Neural cell (in vitro differentiated cells): ENCODE measurements at regions not wholly inside any gene's neighbourhood (a gene's known extent, or its start where the extent isn't known, plus 50 kb on each side); places are given as distances from the start of the nearest gene placed in this dataset.

ENCODE experiments used
- EP300 ChIP-seq: fragments of 450-650 bp; conservative IDR thresholded peaks from 2 replicates; pipeline ENCODE4 v1.6.1; 2014; ENCODE audit warnings: antibody characterized with exemption, mild to moderate bottlenecking, moderate library complexity; ENCODE audit not compliant: poor library complexity, severe bottlenecking
- SMC3 ChIP-seq: fragments of 450-650 bp; conservative IDR thresholded peaks from 2 replicates; pipeline ENCODE4 v1.6.1; 2014; ENCODE audit warnings: antibody characterized with exemption, mild to moderate bottlenecking, moderate library complexity; ENCODE audit not compliant: poor library complexity
- TF ChIP-seq, protein P1 (sequence below): fragments of 450-650 bp; IDR thresholded peaks from 2 replicates; pipeline ENCODE4 v1.5.1; 2014; ENCODE audit warnings: antibody characterized with exemption, mild to moderate bottlenecking, moderate library complexity; ENCODE audit not compliant: poor library complexity, severe bottlenecking

DNA sequence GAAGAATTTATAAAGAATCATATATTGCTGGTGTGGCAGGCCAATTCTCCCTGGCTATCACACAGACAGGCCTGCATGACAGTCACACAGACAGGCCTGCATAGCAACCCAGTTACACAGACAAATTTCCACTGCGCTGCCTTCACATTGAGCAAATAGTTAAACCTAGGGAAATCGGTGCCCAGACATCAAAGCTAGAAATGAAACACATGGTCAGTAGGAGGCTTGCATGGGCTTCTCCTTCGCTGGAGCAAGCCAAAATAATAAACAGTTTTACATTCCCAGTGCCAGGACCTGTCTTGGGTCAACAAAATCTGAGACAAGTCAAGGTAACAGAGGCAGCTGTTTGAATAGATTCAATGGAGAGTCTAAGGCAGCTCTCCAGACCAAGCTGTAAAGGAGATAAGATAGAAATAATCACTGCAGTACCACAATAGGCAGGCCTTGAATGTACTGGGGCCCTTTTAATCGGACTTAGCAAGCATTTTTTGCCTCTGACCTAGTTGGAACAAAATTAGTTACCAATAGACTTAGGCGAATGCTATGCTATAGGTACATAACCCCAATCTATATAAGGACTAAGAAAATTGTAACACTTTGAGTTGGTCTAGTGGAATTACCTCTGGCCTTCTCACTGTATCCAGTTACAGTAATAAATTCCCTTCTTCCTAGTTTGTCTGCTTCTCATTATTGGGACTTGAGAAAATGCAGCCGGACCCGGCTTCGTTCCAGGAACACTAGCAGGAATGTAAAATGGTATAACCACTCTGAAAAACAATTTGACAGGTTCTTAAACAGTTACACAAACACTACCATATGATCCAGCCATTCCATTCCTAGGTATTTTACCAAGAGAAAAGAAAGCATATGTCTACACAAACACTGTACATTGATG is 274.7 kb upstream of the UBE2E2 start:
- TF ChIP-seq EP300 (no peak), SMC3 (no peak)
- TF ChIP-seq, protein P1, sequence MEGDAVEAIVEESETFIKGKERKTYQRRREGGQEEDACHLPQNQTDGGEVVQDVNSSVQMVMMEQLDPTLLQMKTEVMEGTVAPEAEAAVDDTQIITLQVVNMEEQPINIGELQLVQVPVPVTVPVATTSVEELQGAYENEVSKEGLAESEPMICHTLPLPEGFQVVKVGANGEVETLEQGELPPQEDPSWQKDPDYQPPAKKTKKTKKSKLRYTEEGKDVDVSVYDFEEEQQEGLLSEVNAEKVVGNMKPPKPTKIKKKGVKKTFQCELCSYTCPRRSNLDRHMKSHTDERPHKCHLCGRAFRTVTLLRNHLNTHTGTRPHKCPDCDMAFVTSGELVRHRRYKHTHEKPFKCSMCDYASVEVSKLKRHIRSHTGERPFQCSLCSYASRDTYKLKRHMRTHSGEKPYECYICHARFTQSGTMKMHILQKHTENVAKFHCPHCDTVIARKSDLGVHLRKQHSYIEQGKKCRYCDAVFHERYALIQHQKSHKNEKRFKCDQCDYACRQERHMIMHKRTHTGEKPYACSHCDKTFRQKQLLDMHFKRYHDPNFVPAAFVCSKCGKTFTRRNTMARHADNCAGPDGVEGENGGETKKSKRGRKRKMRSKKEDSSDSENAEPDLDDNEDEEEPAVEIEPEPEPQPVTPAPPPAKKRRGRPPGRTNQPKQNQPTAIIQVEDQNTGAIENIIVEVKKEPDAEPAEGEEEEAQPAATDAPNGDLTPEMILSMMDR, result no peak
